GM12878 (cell line): ENCODE measurements at regions not wholly inside any gene's neighbourhood (a gene's known extent, or its start where the extent isn't known, plus 50 kb on each side); places are given as distances from the start of the nearest gene placed in this dataset.
A peak's percentile ranks its signal among the peaks of the same experiment; 100 is the strongest.

Experiments
- ATAC-seq: fragments of 200-7000 bp; cut with Tn5 transposase; 3 replicates; pipeline ENCODE4 v1.9.1; 2020; ENCODE audit warnings: mild to moderate bottlenecking, moderate library complexity
- BruUV-seq: library from RNA; stranded (reverse); fragments of 400-500 nt; replicated peaks from 2 replicates; lab custom pipeline; 2021; lab: Mats Ljungman, UMichigan
- CTCF ChIA-PET: fragments of 300-600 bp; sonication (Branson Sonifier 250); formaldehyde crosslinking; extraction: SDS; loops from one replicate; lab custom pipeline; 2021; ENCODE audit warnings: inconsistent platforms; lab: Yijun Ruan, JAX
- POLR2A ChIA-PET: fragments of 350-600 bp; formaldehyde crosslinking; extraction: SDS; loops from one replicate; lab custom pipeline; 2021; ENCODE audit warnings: inconsistent platforms; lab: Charles Lee
- RAD21 ChIA-PET: fragments of 300-600 bp; sonication (Branson Sonifier 250); formaldehyde crosslinking; loops from one replicate; lab custom pipeline; 2023; ENCODE audit warnings: antibody characterized with exemption; ENCODE audit not compliant: unreplicated experiment; lab: Charles Lee
- SMC1A ChIA-PET: fragments of 300-600 bp; sonication (Branson Sonifier 250); formaldehyde crosslinking; loops from one replicate; lab custom pipeline; 2023; ENCODE audit not compliant: unreplicated experiment, uncharacterized antibody; lab: Charles Lee
- DNase-seq: peaks from one replicate; pipeline ENCODE4 v3.0.0-alpha.2; 2011; ENCODE audit warnings: low read depth, low spot score
- FAIRE-seq: peaks from 3 replicates; lab custom pipeline; 2011; peaks lifted over from hg19 to GRCh38; lab: Jason Lieb, UNC
- H2AFZ ChIP-seq: 2 replicates; pipeline ENCODE4 v1.6.0; 2011; ENCODE audit warnings: low read depth, low read length, control low read depth; ENCODE audit not compliant: control insufficient read depth
- H3K27ac ChIP-seq: 2 replicates; pipeline ENCODE4 v1.5.1; 2011; ENCODE audit warnings: control low read depth; ENCODE audit not compliant: control insufficient read depth, insufficient read depth
- H3K27me3 ChIP-seq, 2 experiments: replicated peaks in 1 of 2; 2 replicates each; pipeline versions ENCODE4 v1.6.0 to v1.6.1; 2011; ENCODE audit warnings: low read length in 1 of 2; ENCODE audit not compliant: control insufficient read depth in 2 of 2, insufficient read depth in 2 of 2
- H3K36me3 ChIP-seq, 2 experiments: 2 replicates each; pipeline ENCODE4 v1.5.1; 2011; ENCODE audit warnings: low read length in 1 of 2; ENCODE audit not compliant: control insufficient read depth in 2 of 2, insufficient read depth in 2 of 2
- H3K4me1 ChIP-seq: 2 replicates; pipeline ENCODE4 v1.6.1; 2011; ENCODE audit warnings: mild to moderate bottlenecking, low read length, moderate library complexity, mixed read lengths; ENCODE audit not compliant: control insufficient read depth, insufficient read depth
- H3K4me2 ChIP-seq: 2 replicates; pipeline ENCODE4 v1.6.0; 2011; ENCODE audit warnings: control low read depth; ENCODE audit not compliant: control insufficient read depth, insufficient read depth
- H3K4me3 ChIP-seq: fragments of 200-600 bp; sonication (generic); 2 replicates; pipeline ENCODE4 v1.5.1; 2016
- H3K79me2 ChIP-seq: 2 replicates; pipeline ENCODE4 v1.6.0; 2011; ENCODE audit warnings: low read length; ENCODE audit not compliant: control insufficient read depth, insufficient read depth
- H3K9ac ChIP-seq: 2 replicates; pipeline ENCODE4 v1.8.0; 2011; ENCODE audit warnings: low read length, control low read depth, mixed read lengths; ENCODE audit not compliant: control insufficient read depth, insufficient read depth
- H3K9me3 ChIP-seq: replicated peaks from 3 replicates; pipeline ENCODE4 v1.5.1; 2011; ENCODE audit warnings: mild to moderate bottlenecking, low read length; ENCODE audit not compliant: control insufficient read depth, insufficient read depth
- H4K20me1 ChIP-seq: 2 replicates; pipeline ENCODE4 v1.6.0; 2011; ENCODE audit not compliant: control insufficient read depth, insufficient read depth
- ASH2L ChIP-seq: fragments of 300-600, 200-600 bp; sonication (generic); IDR thresholded peaks from 2 replicates; pipeline ENCODE4 v1.6.1; 2017; ENCODE audit warnings: low read depth, mild to moderate bottlenecking, borderline replicate concordance
- BCL11A ChIP-seq: IDR thresholded peaks from 2 replicates; pipeline ENCODE4 v1.6.1; 2011; ENCODE audit warnings: low read depth, low read length
- GABPA ChIP-seq: IDR thresholded peaks from 2 replicates; pipeline ENCODE4 v1.6.1; 2014; ENCODE audit warnings: antibody characterized with exemption, low read depth, mild to moderate bottlenecking, inconsistent platforms
- GATAD2B ChIP-seq: fragments of 450-650 bp; conservative IDR thresholded peaks from 2 replicates; pipeline ENCODE4 v1.6.1; 2017; ENCODE audit warnings: low read depth, mild to moderate bottlenecking, moderate library complexity
- IKZF1 ChIP-seq: fragments of 450-650 bp; conservative IDR thresholded peaks from 2 replicates; pipeline ENCODE4 v1.6.1; 2017; ENCODE audit warnings: antibody characterized with exemption, mild to moderate bottlenecking
- MXI1 ChIP-seq: fragments of 150-350 bp; IDR thresholded peaks from 2 replicates; pipeline ENCODE4 v1.6.1; 2011; ENCODE audit warnings: low read depth, mild to moderate bottlenecking, inconsistent platforms, low read length, improper control_type of control experiment
- MYB ChIP-seq: fragments of 150-350 bp; IDR thresholded peaks from 2 replicates; pipeline ENCODE4 v1.6.1; 2014; ENCODE audit warnings: mild to moderate bottlenecking, low read depth, low read length, borderline replicate concordance
- NFYB ChIP-seq: IDR thresholded peaks from 2 replicates; pipeline ENCODE4 v1.6.1; 2011; ENCODE audit warnings: low read depth, mild to moderate bottlenecking, low read length, improper control_type of control experiment, moderate library complexity; ENCODE audit not compliant: insufficient read depth
- PAX8 ChIP-seq: fragments of 450-650 bp; IDR thresholded peaks from 2 replicates; pipeline ENCODE4 v1.6.1; 2017; ENCODE audit warnings: mild to moderate bottlenecking, moderate library complexity
- PML ChIP-seq: IDR thresholded peaks from 2 replicates; pipeline ENCODE4 v1.6.1; 2012; ENCODE audit warnings: low read length, inconsistent platforms
- POLR2A ChIP-seq: IDR thresholded peaks from 2 replicates; pipeline ENCODE4 v1.6.1; 2011; ENCODE audit warnings: low read depth, mild to moderate bottlenecking, low read length
- SMAD5 ChIP-seq: IDR thresholded peaks from 2 replicates; pipeline ENCODE4 v1.6.1; 2016; ENCODE audit warnings: antibody characterized with exemption, low read depth
- TAF1 ChIP-seq: IDR thresholded peaks from 2 replicates; pipeline ENCODE4 v1.6.1; 2011; ENCODE audit warnings: mild to moderate bottlenecking, low read depth, low read length, borderline replicate concordance
- TCF3 ChIP-seq: IDR thresholded peaks from 2 replicates; pipeline ENCODE4 v1.6.1; 2012; ENCODE audit warnings: low read depth, mild to moderate bottlenecking, low read length, borderline replicate concordance; ENCODE audit not compliant: insufficient read depth
- YBX1 ChIP-seq: fragments of 450-650 bp; IDR thresholded peaks from 2 replicates; pipeline ENCODE4 v1.6.1; 2016; ENCODE audit warnings: antibody characterized with exemption
- ZNF217 ChIP-seq: fragments of 450-650 bp; IDR thresholded peaks from 2 replicates; pipeline ENCODE4 v1.6.1; 2017; ENCODE audit warnings: antibody characterized with exemption, mild to moderate bottlenecking
- ZNF24 ChIP-seq: fragments of 450-650 bp; IDR thresholded peaks from 2 replicates; pipeline ENCODE4 v1.6.1; 2017; ENCODE audit warnings: antibody characterized with exemption, mild to moderate bottlenecking
- WGBS: methylation state at CpG from one replicate; pipeline ENCODE4 v1.1.6; 2016; ENCODE audit warnings: low lambda C conversion rate; ENCODE audit not compliant: insufficient replicate concordance, insufficient coverage; ENCODE audit errors: missing lambda C conversion rate; 5-methylcytosine and 5-hydroxymethylcytosine counted together
- in situ Hi-C: fragments of 300-500 bp; cut with MboI; formaldehyde crosslinking; loops from 9 replicates; pipeline ENCODE4 v1.14.3; 2018; ENCODE audit warnings: mixed read lengths
- intact Hi-C: fragments of 100-400 bp; cut with micrococcal nuclease; formaldehyde crosslinking; loops from one replicate; pipeline ENCODE4 v1.14.2; 2022; ENCODE audit not compliant: unreplicated experiment
- TF ChIP-seq, protein P1 (sequence below): fragments of 450-650 bp; IDR thresholded peaks from 2 replicates; pipeline ENCODE4 v1.6.1; 2017; ENCODE audit warnings: antibody characterized with exemption, mild to moderate bottlenecking, moderate library complexity
- TF ChIP-seq, protein P2 (sequence below): fragments of 450-650 bp; IDR thresholded peaks from 2 replicates; pipeline ENCODE4 v1.6.1; 2016; ENCODE audit warnings: mild to moderate bottlenecking

DNA sequence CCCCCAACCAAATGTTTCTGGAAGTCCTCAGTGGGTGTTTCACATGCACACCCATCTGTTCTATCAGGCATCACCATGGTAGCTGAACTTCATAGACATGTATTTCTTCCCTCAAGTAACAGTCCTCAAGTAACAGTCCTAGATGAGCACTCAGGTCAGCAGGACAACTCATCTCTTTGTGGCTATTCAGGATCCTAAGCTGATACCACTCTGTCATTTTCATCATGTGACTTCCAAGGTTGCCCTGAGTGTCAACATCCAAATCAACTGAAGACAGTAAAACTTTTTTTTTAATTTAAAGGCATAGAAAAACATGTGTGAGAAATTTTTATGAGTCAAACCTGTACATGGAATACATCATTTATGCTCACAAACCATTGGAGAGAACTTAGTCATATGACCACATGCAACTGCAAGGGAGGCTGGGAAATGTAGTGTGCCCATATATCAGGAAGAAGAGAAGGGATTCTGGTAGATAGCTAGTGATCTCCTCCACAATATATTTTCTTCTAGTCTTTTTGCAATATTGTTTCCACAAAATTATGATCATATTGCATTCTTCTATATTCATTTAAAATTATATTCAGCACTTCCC lies 64.2 kb upstream of the FST start (continued):
- TF ChIP-seq ASH2L (no peak), ZNF217 (no peak), BCL11A (no peak), NFYB (0 out of 2 replicates have a peak, but pooled peaks have one; percentile 53), PML (no peak), GATAD2B (no peak)
- TF ChIP-seq, protein P1, sequence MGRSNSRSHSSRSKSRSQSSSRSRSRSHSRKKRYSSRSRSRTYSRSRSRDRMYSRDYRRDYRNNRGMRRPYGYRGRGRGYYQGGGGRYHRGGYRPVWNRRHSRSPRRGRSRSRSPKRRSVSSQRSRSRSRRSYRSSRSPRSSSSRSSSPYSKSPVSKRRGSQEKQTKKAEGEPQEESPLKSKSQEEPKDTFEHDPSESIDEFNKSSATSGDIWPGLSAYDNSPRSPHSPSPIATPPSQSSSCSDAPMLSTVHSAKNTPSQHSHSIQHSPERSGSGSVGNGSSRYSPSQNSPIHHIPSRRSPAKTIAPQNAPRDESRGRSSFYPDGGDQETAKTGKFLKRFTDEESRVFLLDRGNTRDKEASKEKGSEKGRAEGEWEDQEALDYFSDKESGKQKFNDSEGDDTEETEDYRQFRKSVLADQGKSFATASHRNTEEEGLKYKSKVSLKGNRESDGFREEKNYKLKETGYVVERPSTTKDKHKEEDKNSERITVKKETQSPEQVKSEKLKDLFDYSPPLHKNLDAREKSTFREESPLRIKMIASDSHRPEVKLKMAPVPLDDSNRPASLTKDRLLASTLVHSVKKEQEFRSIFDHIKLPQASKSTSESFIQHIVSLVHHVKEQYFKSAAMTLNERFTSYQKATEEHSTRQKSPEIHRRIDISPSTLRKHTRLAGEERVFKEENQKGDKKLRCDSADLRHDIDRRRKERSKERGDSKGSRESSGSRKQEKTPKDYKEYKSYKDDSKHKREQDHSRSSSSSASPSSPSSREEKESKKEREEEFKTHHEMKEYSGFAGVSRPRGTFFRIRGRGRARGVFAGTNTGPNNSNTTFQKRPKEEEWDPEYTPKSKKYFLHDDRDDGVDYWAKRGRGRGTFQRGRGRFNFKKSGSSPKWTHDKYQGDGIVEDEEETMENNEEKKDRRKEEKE: no peak

DNA sequence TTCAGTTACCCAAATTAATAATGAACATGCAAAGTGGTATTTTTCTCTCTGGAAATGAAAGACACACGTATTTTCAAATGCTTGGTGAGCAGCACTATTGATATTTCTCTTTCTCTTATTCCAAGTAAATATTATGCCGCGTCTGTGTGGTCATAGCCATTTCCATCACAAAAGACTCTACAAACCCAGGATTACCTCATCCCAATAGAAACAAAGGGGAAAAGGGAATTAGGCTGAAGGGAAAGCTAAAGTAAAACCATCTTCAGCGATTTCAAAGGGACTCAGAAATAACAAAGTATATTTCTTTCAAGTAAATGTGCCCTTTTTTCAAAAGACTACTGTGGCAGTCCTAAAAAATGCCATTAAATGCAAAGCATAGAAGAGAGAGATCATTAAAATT lies 62.0 kb upstream of the FST start:
- CTCF ChIA-PET: no interaction called here
- Histone ChIP-seq H3K27ac (no peak overlapping the region), H3K4me2 (no peak overlapping the region), H3K9me3 (no peaks in the 10 kb centered on the region), H3K9ac (no peak overlapping the region), H2AFZ (no peak overlapping the region), H3K4me3 (no peak overlapping the region), H3K79me2 (no peaks in the 10 kb centered on the region), H3K4me1 (no peaks in the 10 kb centered on the region), H3K27me3 (no peaks in the 10 kb centered on the region), H3K36me3 (no peaks in the 10 kb centered on the region), H4K20me1 (no peaks in the 10 kb centered on the region)
- FAIRE-seq (no peak), DNase-seq (no peak), ATAC-seq (no peak)
- in situ Hi-C loops: no loop called here
- RAD21 ChIA-PET: no interaction called here
- 51% methylated on average over 4 of the region's 4 CpGs for WGBS
- intact Hi-C loops: no loop called here
- POLR2A ChIA-PET: no interaction called here
- TF ChIP-seq GABPA: no peak
- TF ChIP-seq TAF1: no peak
- no peak for TF ChIP-seq IKZF1
- TF ChIP-seq ZNF24: no peak
- no peak for TF ChIP-seq PAX8
- TF ChIP-seq, protein P2, sequence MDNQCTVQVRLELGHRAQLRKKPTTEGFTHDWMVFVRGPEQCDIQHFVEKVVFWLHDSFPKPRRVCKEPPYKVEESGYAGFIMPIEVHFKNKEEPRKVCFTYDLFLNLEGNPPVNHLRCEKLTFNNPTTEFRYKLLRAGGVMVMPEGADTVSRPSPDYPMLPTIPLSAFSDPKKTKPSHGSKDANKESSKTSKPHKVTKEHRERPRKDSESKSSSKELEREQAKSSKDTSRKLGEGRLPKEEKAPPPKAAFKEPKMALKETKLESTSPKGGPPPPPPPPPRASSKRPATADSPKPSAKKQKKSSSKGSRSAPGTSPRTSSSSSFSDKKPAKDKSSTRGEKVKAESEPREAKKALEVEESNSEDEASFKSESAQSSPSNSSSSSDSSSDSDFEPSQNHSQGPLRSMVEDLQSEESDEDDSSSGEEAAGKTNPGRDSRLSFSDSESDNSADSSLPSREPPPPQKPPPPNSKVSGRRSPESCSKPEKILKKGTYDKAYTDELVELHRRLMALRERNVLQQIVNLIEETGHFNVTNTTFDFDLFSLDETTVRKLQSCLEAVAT: no peak
- no peak for TF ChIP-seq SMAD5
- TF ChIP-seq TCF3: no peak
- no peak for TF ChIP-seq MYB
- TF ChIP-seq MXI1: no peak
- no peak for TF ChIP-seq YBX1
- no peak for TF ChIP-seq POLR2A
- SMC1A ChIA-PET: interaction anchor here (0.8 kb wide), 1 partner anchor 816 kb away, joined by 4 read pairs; no protein-coding TSS in a partner anchor
- BruUV-seq: no TSS peak
